OCI-LY1 (cell line): ENCODE measurements at regions not wholly inside any gene's neighbourhood (a gene's known extent, or its start where the extent isn't known, plus 50 kb on each side); places are given as distances from the start of the nearest gene placed in this dataset.
"Not testable (repeated sequence)": the region's sequence is repeated elsewhere in the genome, so short reads cannot be mapped to it uniquely, and the experiment has no call there.

Experiments used
- EZH2 ChIP-seq: fragments of 200-600 bp; sonication (generic), shearing (Covaris generic); IDR thresholded peaks from 2 replicates; pipeline ENCODE4 v1.8.0; 2017; ENCODE audit warnings: borderline replicate concordance, mixed run types, mild to moderate bottlenecking, antibody characterized with exemption, low read length, moderate library complexity, mixed read lengths
- TF ChIP-seq, protein P1 (sequence below): fragments of 200-600 bp; sonication (generic), shearing (Covaris generic); IDR thresholded peaks from 2 replicates; pipeline ENCODE4 v1.5.1; 2017; ENCODE audit warnings: mild to moderate bottlenecking, antibody characterized with exemption, low read length, moderate library complexity, mixed read lengths

DNA sequence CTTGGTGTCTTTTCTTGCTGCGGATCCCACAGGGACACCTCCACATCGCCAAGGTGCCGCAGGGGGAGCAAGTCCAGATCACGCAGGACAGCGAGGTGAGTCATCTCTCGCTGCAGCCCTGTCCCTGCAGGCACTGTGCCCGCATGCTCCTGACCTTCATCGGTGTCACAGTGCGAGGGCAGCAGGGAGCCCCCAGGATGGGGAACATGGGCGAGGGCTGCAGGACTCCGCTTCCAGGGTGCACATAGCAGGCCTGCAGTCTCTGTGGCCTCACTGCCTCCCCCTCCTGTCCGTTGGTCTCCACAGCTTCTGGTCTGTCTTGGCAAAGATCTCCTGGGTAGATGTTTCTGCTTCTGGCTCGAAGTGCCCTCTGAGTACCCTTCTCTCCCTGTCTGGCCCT lies 71.2 kb upstream of the CRYM start:
- TF ChIP-seq, protein P1, sequence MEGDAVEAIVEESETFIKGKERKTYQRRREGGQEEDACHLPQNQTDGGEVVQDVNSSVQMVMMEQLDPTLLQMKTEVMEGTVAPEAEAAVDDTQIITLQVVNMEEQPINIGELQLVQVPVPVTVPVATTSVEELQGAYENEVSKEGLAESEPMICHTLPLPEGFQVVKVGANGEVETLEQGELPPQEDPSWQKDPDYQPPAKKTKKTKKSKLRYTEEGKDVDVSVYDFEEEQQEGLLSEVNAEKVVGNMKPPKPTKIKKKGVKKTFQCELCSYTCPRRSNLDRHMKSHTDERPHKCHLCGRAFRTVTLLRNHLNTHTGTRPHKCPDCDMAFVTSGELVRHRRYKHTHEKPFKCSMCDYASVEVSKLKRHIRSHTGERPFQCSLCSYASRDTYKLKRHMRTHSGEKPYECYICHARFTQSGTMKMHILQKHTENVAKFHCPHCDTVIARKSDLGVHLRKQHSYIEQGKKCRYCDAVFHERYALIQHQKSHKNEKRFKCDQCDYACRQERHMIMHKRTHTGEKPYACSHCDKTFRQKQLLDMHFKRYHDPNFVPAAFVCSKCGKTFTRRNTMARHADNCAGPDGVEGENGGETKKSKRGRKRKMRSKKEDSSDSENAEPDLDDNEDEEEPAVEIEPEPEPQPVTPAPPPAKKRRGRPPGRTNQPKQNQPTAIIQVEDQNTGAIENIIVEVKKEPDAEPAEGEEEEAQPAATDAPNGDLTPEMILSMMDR = not testable (repeated sequence)
- TF ChIP-seq EZH2 = not testable (repeated sequence)
